IPS-18a (cell line): ENCODE measurements at regions not wholly inside any gene's neighbourhood (a gene's known extent, or its start where the extent isn't known, plus 50 kb on each side); places are given as distances from the start of the nearest gene placed in this dataset.

Source experiments
- H3K27ac ChIP-seq: one replicate; pipeline ENCODE4 v1.5.1; 2013; ENCODE audit warnings: low read length
- H3K27me3 ChIP-seq: one replicate; pipeline ENCODE4 v1.6.1; 2013; ENCODE audit warnings: mild to moderate bottlenecking, low read length; ENCODE audit not compliant: control insufficient read depth, insufficient read depth
- H3K36me3 ChIP-seq: one replicate; pipeline ENCODE4 v1.6.1; 2013; ENCODE audit warnings: low read depth, low read length; ENCODE audit not compliant: control insufficient read depth
- H3K4me1 ChIP-seq: one replicate; pipeline ENCODE4 v1.6.1; 2013; ENCODE audit warnings: low read depth, low read length; ENCODE audit not compliant: control insufficient read depth
- H3K4me3 ChIP-seq: one replicate; pipeline ENCODE4 v1.5.1; 2013; ENCODE audit warnings: low read length
- H3K9ac ChIP-seq: one replicate; pipeline ENCODE4 v1.6.1; 2013; ENCODE audit warnings: mild to moderate bottlenecking, low read length, moderate library complexity
- H3K9me3 ChIP-seq: one replicate; pipeline ENCODE4 v1.6.1; 2013; ENCODE audit warnings: low read depth, low read length; ENCODE audit not compliant: control insufficient read depth

- H3K9ac ChIP-seq, result no peak overlapping the region
- H3K36me3 ChIP-seq, result no peaks in the 10 kb centered on the region
- H3K27me3 ChIP-seq, result no peaks in the 10 kb centered on the region
- no peak overlapping the region for H3K27ac ChIP-seq
- no peaks in the 10 kb centered on the region for H3K4me1 ChIP-seq
- no peak overlapping the region for H3K4me3 ChIP-seq
- H3K9me3 ChIP-seq, result no peaks in the 10 kb centered on the region
Observed at GRCh38 chr14:28012629-28013415, 753.8 kb upstream of the FOXG1 start.

- H3K4me1 ChIP-seq, result no peaks in the 10 kb centered on the region
Observed at GRCh38 chr14:28020112-28020511, 746.5 kb upstream of the FOXG1 start.

DNA sequence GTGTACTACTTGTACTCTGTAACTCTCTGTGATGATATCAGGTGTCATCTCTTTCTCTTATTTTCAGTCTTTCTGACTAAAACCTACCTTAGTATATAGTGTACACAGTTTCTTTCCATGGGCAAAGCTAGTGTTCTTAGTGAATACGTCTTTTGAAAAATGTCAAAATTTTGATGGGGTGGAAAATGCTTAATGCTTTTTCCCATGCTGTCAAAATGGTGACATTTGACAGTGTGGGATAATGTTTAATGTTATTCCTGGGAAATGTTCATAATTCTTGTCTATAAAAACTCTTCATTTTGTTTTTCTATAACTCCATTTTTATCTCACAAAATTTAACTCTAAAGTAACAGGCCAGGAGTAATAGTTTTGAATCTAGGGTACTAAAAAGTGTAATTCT is 742.7 kb upstream of the FOXG1 start:
- Histone ChIP-seq H3K4me1 (no peaks in the 10 kb centered on the region), H3K9me3 (no peaks in the 10 kb centered on the region), H3K9ac (no peak overlapping the region), H3K4me3 (no peak overlapping the region), H3K27me3 (no peaks in the 10 kb centered on the region), H3K36me3 (no peaks in the 10 kb centered on the region), H3K27ac (no peak overlapping the region)

More at GRCh38 chr14:28020112-28020511, 746.5 kb upstream of the FOXG1 start:
- no peak overlapping the region for H3K9ac ChIP-seq
- H3K9me3 ChIP-seq, result no peaks in the 10 kb centered on the region
- no peaks in the 10 kb centered on the region for H3K36me3 ChIP-seq
- no peak overlapping the region for H3K4me3 ChIP-seq
- H3K27me3 ChIP-seq, result no peaks in the 10 kb centered on the region
- H3K27ac ChIP-seq, result no peak overlapping the region

GRCh38 chr14:28052251-28052650 is 714.3 kb upstream of the FOXG1 start:
- H3K9me3 ChIP-seq, result no peaks in the 10 kb centered on the region

GRCh38 chr14:28055008-28055407 is 711.6 kb upstream of the FOXG1 start:
- Histone ChIP-seq H3K9me3 (no peaks in the 10 kb centered on the region), H3K4me1 (no peaks in the 10 kb centered on the region), H3K4me3 (no peak overlapping the region), H3K27me3 (no peaks in the 10 kb centered on the region), H3K27ac (no peak overlapping the region), H3K9ac (no peak overlapping the region), H3K36me3 (no peaks in the 10 kb centered on the region)

More at GRCh38 chr14:28052251-28052650, 714.3 kb upstream of the FOXG1 start:
- no peak overlapping the region for H3K4me3 ChIP-seq
- H3K9ac ChIP-seq, result no peak overlapping the region
- no peaks in the 10 kb centered on the region for H3K36me3 ChIP-seq
- no peaks in the 10 kb centered on the region for H3K27me3 ChIP-seq
- no peak overlapping the region for H3K27ac ChIP-seq
- H3K4me1 ChIP-seq, result no peaks in the 10 kb centered on the region

DNA sequence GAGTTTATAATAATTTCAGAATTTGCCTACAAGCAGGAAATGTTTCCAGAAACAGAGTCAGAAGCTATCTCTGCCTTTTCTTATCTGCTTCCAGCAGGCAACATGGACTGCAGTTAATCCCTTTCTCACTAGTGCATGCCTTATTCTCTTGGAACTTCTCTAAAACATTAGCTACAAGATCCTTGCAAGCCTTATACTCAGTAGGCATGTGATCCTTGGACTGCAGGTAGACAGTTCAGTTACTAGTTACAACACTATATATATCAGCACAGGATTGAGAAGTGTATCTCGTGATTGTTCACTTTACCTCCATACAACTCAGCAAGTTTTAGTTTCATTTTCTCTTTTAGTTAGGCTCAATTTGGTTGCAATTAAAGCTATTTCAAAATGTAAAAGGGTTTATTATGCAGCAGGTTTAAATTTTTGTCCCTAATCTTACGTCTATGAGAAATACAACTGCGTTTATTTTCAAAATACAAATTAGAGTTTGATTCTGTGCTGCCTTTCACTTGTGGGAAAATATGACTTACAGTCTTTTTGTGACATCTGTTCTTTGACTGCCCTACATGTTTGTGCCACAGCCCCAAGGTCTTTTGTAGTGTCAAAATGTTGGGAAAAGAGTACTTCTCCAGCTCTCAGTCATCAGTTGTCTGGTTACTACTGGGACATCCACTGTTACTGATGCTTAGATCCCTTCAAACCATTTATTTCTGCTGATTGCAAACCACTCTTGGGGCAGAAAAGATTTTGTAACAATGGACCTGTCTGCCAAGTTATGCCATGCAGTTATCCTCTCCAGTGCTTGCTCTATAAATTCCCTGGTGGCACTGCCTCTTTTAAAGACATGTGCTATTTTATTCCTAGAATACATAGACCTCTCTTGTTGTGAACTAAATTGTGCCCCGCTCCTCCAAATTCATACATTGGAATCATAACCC is 709.0 kb upstream of the FOXG1 start:
- H3K9ac ChIP-seq, result no peak overlapping the region
- H3K4me1 ChIP-seq, result no peaks in the 10 kb centered on the region
- no peaks in the 10 kb centered on the region for H3K27me3 ChIP-seq
- H3K9me3 ChIP-seq, result no peaks in the 10 kb centered on the region
- no peak overlapping the region for H3K27ac ChIP-seq
- H3K36me3 ChIP-seq, result no peaks in the 10 kb centered on the region
- H3K4me3 ChIP-seq, result no peak overlapping the region

GRCh38 chr14:28059254-28059653 is 707.3 kb upstream of the FOXG1 start:
- Histone ChIP-seq H3K4me1 (no peaks in the 10 kb centered on the region), H3K4me3 (no peak overlapping the region), H3K36me3 (no peaks in the 10 kb centered on the region), H3K9ac (no peak overlapping the region), H3K27me3 (no peaks in the 10 kb centered on the region), H3K9me3 (no peaks in the 10 kb centered on the region), H3K27ac (no peak overlapping the region)

GRCh38 chr14:28061006-28061405 is 705.6 kb upstream of the FOXG1 start:
- H3K36me3 ChIP-seq, result no peaks in the 10 kb centered on the region
- no peaks in the 10 kb centered on the region for H3K27me3 ChIP-seq
- no peaks in the 10 kb centered on the region for H3K9me3 ChIP-seq
- H3K4me1 ChIP-seq, result no peaks in the 10 kb centered on the region
- H3K9ac ChIP-seq, result no peak overlapping the region
- H3K27ac ChIP-seq, result no peak overlapping the region
- H3K4me3 ChIP-seq, result no peak overlapping the region

GRCh38 chr14:28077021-28077420 is 689.6 kb upstream of the FOXG1 start:
- no peak overlapping the region for H3K27ac ChIP-seq
- H3K4me3 ChIP-seq, result no peak overlapping the region
- H3K27me3 ChIP-seq, result no peaks in the 10 kb centered on the region
- no peaks in the 10 kb centered on the region for H3K9me3 ChIP-seq
- H3K4me1 ChIP-seq, result no peaks in the 10 kb centered on the region
- no peaks in the 10 kb centered on the region for H3K36me3 ChIP-seq
- no peak overlapping the region for H3K9ac ChIP-seq

- H3K4me3 ChIP-seq, result no peak overlapping the region
- H3K9me3 ChIP-seq, result no peaks in the 10 kb centered on the region
Observed at GRCh38 chr14:28083389-28083788, 683.2 kb upstream of the FOXG1 start.

DNA sequence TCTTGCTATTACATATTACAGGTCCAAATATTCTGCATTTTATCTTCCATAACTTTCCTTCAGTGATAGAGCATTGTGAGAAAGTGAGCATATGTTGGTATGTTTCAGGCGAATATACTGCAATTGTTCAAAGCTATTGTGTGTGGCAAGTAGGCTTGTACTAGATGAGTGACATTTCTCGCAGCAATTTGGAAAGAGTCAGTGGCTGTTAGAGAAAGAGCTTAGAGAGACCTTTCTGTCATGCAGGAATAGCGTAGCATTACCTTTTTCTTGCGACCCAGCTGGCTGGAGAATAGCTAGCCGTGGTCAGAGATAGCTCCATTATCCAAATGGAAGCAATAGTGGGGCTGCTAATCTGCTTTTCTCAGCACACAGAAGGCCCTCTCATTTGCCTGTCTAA is 678.5 kb upstream of the FOXG1 start:
- no peaks in the 10 kb centered on the region for H3K36me3 ChIP-seq
- no peak overlapping the region for H3K9ac ChIP-seq
- no peak overlapping the region for H3K4me3 ChIP-seq
- no peaks in the 10 kb centered on the region for H3K9me3 ChIP-seq
- no peaks in the 10 kb centered on the region for H3K27me3 ChIP-seq
- H3K4me1 ChIP-seq, result peaks cover 19% of the 10 kb centered on the region
- H3K27ac ChIP-seq, result no peak overlapping the region

More at GRCh38 chr14:28083389-28083788, 683.2 kb upstream of the FOXG1 start:
- no peak overlapping the region for H3K27ac ChIP-seq
- no peak overlapping the region for H3K9ac ChIP-seq
- H3K36me3 ChIP-seq, result no peaks in the 10 kb centered on the region
- peaks cover 19% of the 10 kb centered on the region for H3K4me1 ChIP-seq
- no peaks in the 10 kb centered on the region for H3K27me3 ChIP-seq
